ENCODE measurements at regions not wholly inside any gene's neighbourhood (a gene's known extent, or its start where the extent isn't known, plus 50 kb on each side); places are given as distances from the start of the nearest gene placed in this dataset.

GRCh38 chr11:119905162-119905561 is 176.2 kb upstream of the NECTIN1 start:
- H3K27ac Mint-ChIP-seq, result no peak overlapping the region
- no peak for TF ChIP-seq STAT1 (IDR thresholded peaks at IDR 0.05; ENCODE audit: unreplicated experiment)
- no peak for TF ChIP-seq ZNF331 (CRISPR knock-in tag; IDR thresholded peaks at IDR 0.05; ENCODE audit: low read depth)
- no peak for TF ChIP-seq CTCF (conservative IDR thresholded peaks at IDR 0.05; ENCODE audit: low read depth in 2 of 2)
- TF ChIP-seq EZH2phosphoT487 (IDR thresholded peaks at IDR 0.05; ENCODE audit: unreplicated experiment), result no peak
- no peak for TF ChIP-seq POLR2AphosphoS5 (IDR thresholded peaks at IDR 0.05; ENCODE audit: low read depth)
- no peak for TF ChIP-seq ZNF462 (CRISPR knock-in tag; IDR thresholded peaks at IDR 0.05)
- no peak for TF ChIP-seq EZH2 (IDR thresholded peaks at IDR 0.05; ENCODE audit: low read depth, unreplicated experiment)
- no peak for TF ChIP-seq REST (IDR thresholded peaks at IDR 0.05; ENCODE audit: unreplicated experiment)
- TF ChIP-seq JUNB (IDR thresholded peaks at IDR 0.05; ENCODE audit: unreplicated experiment), result no peak

More at GRCh38 chr11:119905162-119905561, 176.2 kb upstream of the NECTIN1 start:
- no peak overlapping the region for H3K4me3 Mint-ChIP-seq
- no peak for DNase-seq (ENCODE audit: low spot score)
- no peak for ATAC-seq
- peaks cover 27% of the 10 kb centered on the region for H3K4me1 Mint-ChIP-seq
- peaks cover 6% of the 10 kb centered on the region for H3K4me1 ChIP-seq (ENCODE audit: insufficient read depth)
- no peaks in the 10 kb centered on the region for H3K79me2 ChIP-seq (replicated peaks; ENCODE audit: insufficient read depth)
- H3K4me2 ChIP-seq, result no peak overlapping the region
- peaks cover 11% of the 10 kb centered on the region for H3K27me3 Mint-ChIP-seq (ENCODE audit: insufficient read depth, low read depth, poor library complexity)
- no peaks in the 10 kb centered on the region for H3K27me3 ChIP-seq (ENCODE audit: insufficient read depth)
- no peaks in the 10 kb centered on the region for H3F3A ChIP-seq (replicated peaks; ENCODE audit: low read depth)
- no peaks in the 10 kb centered on the region; the same call in 1 of the 2 replicates for H3K9me2 ChIP-seq (ENCODE audit: insufficient read depth)
- H3K36me3 ChIP-seq (ENCODE audit: insufficient read depth), result no peaks in the 10 kb centered on the region
- no peak overlapping the region for H3K4me3 ChIP-seq
- H3K9me3 Mint-ChIP-seq, result no peaks in the 10 kb centered on the region; the same call in 2 of the 3 replicates
- H2AFZ ChIP-seq, result no peak overlapping the region
- H3K36me3 Mint-ChIP-seq (ENCODE audit: low read depth), result no peaks in the 10 kb centered on the region
- H3K27ac ChIP-seq (ENCODE audit: low read depth), result no peak overlapping the region
- no peaks in the 10 kb centered on the region for H4K20me1 ChIP-seq (replicated peaks; ENCODE audit: insufficient read depth)
